GM12875 (cell line): ENCODE measurements at regions not wholly inside any gene's neighbourhood (a gene's known extent, or its start where the extent isn't known, plus 50 kb on each side); places are given as distances from the start of the nearest gene placed in this dataset.

Source experiments
- H3K4me3 ChIP-seq: one replicate; pipeline ENCODE4 v1.5.1; 2011; ENCODE audit warnings: low read depth, low read length, control low read depth
- TF ChIP-seq, protein P1 (sequence below): IDR thresholded peaks from 2 replicates; pipeline ENCODE4 v1.5.1; 2011; ENCODE audit warnings: low read depth, mild to moderate bottlenecking, control low read depth, inconsistent platforms, low read length, moderate library complexity, borderline replicate concordance; ENCODE audit not compliant: insufficient read depth

- no peak overlapping the region for H3K4me3 ChIP-seq
- TF ChIP-seq, protein P1, sequence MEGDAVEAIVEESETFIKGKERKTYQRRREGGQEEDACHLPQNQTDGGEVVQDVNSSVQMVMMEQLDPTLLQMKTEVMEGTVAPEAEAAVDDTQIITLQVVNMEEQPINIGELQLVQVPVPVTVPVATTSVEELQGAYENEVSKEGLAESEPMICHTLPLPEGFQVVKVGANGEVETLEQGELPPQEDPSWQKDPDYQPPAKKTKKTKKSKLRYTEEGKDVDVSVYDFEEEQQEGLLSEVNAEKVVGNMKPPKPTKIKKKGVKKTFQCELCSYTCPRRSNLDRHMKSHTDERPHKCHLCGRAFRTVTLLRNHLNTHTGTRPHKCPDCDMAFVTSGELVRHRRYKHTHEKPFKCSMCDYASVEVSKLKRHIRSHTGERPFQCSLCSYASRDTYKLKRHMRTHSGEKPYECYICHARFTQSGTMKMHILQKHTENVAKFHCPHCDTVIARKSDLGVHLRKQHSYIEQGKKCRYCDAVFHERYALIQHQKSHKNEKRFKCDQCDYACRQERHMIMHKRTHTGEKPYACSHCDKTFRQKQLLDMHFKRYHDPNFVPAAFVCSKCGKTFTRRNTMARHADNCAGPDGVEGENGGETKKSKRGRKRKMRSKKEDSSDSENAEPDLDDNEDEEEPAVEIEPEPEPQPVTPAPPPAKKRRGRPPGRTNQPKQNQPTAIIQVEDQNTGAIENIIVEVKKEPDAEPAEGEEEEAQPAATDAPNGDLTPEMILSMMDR, result no peak
These were observed 251.1 kb downstream of the EFNB2 start for GRCh38 chr13:106284358-106284757.

- TF ChIP-seq, protein P1, result no peak
- no peak overlapping the region for H3K4me3 ChIP-seq
These were observed 254.0 kb downstream of the EFNB2 start for GRCh38 chr13:106281426-106281825.

DNA sequence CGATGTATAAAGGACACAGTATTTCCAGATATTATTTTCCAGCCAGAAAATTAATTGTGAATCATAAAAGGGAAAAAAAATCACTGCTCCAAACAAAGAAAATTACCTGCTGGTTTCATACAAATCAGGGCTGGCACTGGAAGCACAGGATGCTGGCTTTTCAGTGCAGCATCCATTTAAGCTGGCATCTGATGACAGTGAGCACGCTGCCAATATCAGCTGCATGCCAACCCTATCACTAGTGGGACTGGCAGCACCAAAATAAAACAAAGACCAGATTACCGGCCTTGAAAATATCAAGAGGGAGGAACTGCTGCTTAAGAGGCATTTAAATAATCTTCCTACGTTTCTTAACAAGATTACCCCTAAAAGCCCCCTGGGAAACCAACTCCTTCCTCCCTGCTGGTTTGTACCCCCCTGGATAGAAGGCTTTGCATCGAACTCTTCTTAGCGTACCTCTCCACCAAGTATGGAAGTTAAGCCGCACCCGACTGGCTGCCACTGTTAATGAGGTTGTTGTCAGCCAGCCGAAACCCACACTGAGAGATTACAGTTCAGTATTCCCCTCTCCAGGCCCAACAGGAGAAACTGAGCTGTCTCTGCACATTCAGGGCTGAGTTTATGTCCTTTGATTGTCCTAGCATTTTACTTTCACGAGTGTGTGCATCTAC lies 257.8 kb downstream of the EFNB2 start:
- TF ChIP-seq, protein P1, result no peak
- H3K4me3 ChIP-seq, result no peak overlapping the region

DNA sequence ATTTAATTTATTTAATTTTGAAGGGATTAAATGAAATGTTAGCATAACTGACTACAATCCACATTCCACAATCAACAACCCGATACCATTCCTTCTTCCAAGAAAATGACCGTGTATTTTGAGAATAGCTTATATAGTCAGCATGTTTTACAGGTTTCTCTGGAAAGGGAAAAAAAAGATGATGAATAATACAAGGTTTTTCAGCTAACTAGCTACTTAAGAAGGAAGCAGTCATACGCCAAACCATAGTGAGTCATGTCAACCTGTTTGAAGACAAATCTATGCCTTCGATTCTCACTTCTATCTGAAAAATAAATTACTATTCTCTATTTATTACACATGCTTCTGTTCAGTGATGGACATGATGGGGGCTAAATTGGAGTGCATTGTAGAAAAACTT lies 258.6 kb downstream of the EFNB2 start:
- no peak overlapping the region for H3K4me3 ChIP-seq
- TF ChIP-seq, protein P1, result no peak

- TF ChIP-seq, protein P1, result no peak
- no peak overlapping the region for H3K4me3 ChIP-seq
These were observed 259.9 kb downstream of the EFNB2 start for GRCh38 chr13:106275446-106276032.

DNA sequence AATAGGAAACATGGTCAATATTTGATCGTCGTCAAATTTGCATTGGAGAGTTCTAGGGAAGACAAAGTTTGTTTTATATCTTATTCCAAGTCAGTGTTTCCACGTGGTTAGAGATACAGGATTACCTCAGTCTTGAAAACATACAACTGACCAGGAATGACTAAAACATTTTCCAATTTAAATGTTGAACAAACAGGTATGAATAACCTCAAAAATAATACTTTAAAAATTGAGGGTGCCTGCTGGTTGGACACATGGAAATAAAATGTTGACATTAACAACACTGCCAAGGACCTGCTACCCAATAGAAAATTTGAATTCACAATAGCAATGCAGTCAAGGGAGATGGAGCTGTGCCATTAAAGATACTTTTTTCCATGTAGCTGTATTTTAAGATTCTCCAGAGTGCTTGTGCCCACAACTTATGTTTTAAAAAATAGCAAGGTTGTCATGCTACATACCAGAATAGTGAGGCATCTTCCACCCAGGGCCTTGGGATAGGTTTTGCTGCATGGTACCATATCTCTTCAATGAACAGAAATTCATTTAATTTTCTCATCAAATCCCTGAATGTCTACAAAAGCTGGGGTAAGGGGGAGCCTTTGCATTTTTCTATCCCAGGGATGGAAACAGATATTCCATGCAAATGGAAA lies 260.8 kb downstream of the EFNB2 start:
- TF ChIP-seq, protein P1, result no peak

DNA sequence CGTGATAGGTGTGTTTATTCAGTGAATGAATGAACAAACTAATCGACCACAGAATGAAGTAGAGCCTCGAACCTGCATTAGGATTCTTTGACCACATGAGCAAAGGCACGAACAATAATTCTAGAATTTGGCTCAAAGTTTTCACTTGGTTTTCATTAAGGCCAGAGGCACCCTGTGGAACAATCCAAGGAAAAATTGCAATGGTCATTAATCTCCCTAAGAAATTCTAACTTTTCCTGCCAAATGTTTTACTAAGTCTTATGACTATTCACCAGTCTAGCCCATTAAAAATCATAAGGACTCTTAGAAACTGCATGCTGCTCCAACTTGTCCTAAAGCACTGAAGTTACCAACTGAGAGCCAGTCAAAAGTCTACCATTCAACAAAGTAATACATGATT lies 271.7 kb downstream of the EFNB2 start:
- TF ChIP-seq, protein P1, result no peak

More for the DNA sequence above, 260.8 kb downstream of the EFNB2 start:
- H3K4me3 ChIP-seq, result no peak overlapping the region

More for the DNA sequence above, 271.7 kb downstream of the EFNB2 start:
- H3K4me3 ChIP-seq, result no peak overlapping the region
